NOMO-1 treated with dmso at 0.1 percent for 144 hours (cell line): ENCODE measurements at regions not wholly inside any gene's neighbourhood (a gene's known extent, or its start where the extent isn't known, plus 50 kb on each side); places are given as distances from the start of the nearest gene placed in this dataset.

Experiments used
- DNase-seq: peaks from one replicate; lab custom pipeline; 2025; ENCODE audit not compliant: unreplicated experiment; lab: John Stamatoyannopoulos, UW

DNA sequence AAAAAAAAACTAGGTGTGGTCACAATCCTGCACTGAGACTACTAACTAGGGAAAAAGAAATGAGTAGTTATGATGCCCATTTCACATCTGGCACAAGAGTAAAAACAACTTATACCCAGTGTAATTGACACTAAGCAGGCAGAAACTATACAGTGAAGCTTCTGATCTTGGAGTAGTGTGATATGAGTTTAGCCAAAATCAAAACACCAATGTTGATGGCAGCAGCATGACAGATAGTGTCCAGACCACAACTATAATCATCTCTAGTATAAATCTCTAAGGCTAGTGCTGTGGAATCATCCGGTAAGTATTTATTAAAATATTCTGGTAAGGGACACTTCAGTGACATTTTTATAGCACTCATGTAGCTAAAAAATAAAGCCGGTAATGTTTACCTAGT is 108.5 kb upstream of the EPHA6 start:
- no peak for DNase-seq

GRCh38 chr3:96706509-96706908 is 107.9 kb upstream of the EPHA6 start:
- no peak for DNase-seq

DNA sequence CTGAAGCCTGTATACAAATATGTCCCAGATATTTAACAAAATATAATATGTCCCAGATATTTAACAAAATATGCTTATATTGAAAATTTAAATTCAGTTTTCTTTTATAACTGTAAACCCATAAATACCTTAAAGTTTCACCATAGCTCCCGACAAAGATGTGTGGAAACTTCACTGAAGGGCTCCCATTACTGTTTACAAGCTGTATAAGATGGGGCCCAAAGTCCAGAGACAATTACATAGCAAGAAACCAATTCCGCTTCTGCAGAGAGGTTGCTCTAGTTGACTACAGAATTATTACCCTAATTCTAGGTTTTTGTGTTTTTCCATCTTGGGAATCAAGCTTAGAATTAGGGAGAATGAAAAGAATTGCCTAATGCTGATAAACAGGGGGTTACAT is 102.6 kb upstream of the EPHA6 start:
- DNase-seq = no peak

GRCh38 chr3:96712792-96713191 is 101.6 kb upstream of the EPHA6 start:
- no peak for DNase-seq

DNA sequence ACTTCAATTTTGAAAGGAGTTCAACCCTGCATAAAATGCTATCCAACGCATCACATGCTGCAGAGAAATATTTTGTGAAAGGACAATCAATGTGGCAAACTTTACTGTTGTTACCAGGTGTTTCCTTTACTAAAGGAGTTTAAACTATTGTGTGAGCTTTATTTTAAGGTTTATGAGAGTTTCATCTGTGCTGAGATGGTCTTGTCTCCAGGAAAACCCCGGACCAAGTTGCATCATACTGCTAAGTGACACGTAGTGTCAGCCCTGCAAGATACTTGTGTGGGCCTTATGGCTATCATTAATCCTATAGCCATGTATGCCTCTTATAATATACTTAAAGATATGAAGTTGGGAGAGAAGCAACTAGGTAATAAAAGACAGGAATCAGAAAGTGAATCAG is 94.5 kb upstream of the EPHA6 start:
- no peak for DNase-seq

GRCh38 chr3:96731031-96731430 is 83.4 kb upstream of the EPHA6 start:
- DNase-seq = no peak

- no peak for DNase-seq
Measured at GRCh38 chr3:96734273-96735009, 80.0 kb upstream of the EPHA6 start.

DNA sequence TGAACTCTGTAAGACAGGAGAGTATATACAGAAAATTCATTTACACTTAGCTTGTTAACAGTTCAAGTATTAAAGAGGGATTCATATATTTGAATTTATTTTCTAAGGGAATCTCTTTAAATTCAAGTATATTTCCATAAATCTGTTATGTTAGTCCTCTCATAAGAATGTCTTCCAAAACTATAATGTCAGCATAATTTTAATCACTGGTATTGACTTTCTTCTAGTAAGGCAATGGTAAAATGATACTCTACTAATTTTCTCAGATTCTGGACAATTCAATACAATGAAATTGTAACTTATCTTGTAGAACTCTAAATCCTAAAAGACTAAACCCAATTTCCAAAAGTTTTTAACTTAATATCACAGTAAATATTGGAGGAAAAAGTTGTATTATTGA is 66.3 kb upstream of the EPHA6 start:
- no peak for DNase-seq

DNA sequence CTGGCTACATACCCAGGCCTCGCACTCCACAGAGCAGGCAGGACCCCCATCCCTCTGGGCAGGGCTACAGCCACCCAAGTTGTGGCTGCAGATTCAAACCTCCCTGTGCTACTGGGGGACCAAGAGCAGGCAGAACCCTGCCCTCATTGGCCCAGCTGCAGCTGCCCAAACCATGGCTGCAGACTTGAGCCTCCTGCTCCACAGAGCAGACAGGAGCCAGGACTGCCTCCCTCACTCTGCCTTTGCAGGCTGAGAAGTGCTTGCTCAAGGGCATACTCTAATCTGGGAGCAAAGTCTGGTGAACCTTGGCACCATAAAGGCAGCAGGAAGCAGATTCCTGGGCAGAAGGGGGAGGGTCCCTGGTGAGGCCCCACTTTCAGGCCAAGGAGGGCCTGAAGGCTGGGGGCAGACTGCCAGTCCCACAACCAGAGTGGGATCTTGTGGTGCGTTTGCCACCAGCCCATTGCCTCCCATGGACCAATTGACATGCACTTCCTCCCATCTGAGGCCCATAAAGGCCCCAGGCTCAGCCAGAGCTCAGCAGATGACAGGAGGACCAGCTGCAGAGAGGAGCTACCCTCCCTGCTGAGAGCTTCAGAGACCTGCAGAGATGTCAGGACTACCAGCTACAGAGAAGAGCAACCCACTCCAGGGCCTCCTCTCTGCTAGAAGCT is 64.2 kb upstream of the EPHA6 start:
- no peak for DNase-seq

DNA sequence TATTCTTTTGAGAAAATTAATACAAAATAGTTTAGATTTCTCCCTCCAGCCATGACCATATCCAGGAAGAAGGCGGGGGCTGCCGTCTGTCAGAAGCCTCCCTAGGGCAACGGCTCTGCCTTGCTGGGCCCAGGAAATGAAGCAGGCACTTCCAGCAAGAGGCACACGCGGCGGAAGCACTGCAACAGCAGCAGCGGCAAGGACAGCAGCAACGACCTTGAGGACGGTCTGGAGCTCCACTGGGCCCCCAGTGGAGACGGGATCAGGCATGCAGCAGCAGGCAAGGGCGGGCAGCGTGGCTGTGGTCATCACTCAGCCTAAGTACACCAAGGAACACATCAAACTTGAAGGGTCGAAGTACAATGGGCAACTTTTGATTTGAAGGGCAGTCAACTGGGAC is 61.3 kb upstream of the EPHA6 start:
- no peak for DNase-seq

GRCh38 chr3:96754128-96754527 is 60.3 kb upstream of the EPHA6 start:
- DNase-seq = no peak

DNA sequence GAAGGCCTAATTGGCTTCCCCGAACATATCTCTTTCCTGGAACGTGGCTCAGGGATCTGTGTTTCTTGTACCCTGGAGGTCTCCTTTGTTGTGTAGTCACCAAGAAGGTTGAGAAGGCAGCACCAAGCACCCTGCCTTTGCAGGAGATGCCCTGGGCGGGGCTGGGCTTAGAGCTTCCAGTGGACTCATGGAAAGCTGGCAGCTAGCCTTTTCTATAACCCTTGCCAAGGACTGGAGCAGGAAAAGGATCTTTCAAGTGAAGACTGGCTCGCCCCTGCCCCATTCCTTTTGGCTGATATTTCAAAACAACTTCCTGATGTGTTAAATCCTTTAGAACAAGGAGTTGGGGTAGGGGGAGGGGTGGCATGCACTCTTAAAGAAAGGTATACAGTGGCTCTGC is 58.9 kb upstream of the EPHA6 start:
- no peak for DNase-seq

GRCh38 chr3:96756516-96756915 is 57.9 kb upstream of the EPHA6 start:
- DNase-seq = no peak

DNA sequence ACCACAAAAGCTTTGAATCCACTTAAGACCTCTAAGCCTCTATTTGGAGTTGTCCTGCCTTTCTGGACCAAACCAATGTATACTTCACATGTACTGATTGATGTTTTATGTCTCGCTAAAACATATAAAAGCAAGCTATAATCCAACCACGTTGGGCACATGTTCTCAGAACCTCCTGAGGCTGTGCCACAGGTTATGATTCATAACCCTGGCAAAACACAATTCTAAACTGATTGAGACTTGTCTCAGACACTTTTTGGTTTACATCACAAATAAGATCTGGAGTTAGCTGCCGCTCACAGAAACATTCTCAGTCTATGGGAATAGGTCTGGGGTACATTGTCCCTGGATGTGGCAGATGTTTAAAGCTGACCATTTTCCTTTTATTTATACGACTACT is 53.4 kb upstream of the EPHA6 start:
- DNase-seq = no peak
